KMS-11 (cell line): ENCODE measurements at regions not wholly inside any gene's neighbourhood (a gene's known extent, or its start where the extent isn't known, plus 50 kb on each side); places are given as distances from the start of the nearest gene placed in this dataset.

ENCODE experiments used
- H2AFZ ChIP-seq: fragments of 200-600 bp; sonication (generic); 2 replicates; pipeline ENCODE4 v1.6.1; 2016; ENCODE audit warnings: antibody characterized with exemption, mixed run types, low read depth
- H3K27ac ChIP-seq: fragments of 200-600 bp; sonication (generic); 2 replicates; pipeline ENCODE4 v1.6.1; 2016; ENCODE audit warnings: mild to moderate bottlenecking, mixed run types
- H3K27me3 ChIP-seq: fragments of 200-600 bp; sonication (generic); 2 replicates; pipeline ENCODE4 v1.6.1; 2017; ENCODE audit warnings: mild to moderate bottlenecking, low read depth, mixed run types, moderate library complexity; ENCODE audit not compliant: insufficient read depth
- H3K36me3 ChIP-seq: fragments of 200-600 bp; sonication (generic); 2 replicates; pipeline ENCODE4 v1.6.1; 2017; ENCODE audit warnings: mild to moderate bottlenecking, mixed run types; ENCODE audit not compliant: insufficient read depth
- H3K4me1 ChIP-seq: fragments of 200-600 bp; sonication (generic); 2 replicates; pipeline ENCODE4 v1.6.1; 2016; ENCODE audit warnings: mild to moderate bottlenecking, low read depth, mixed run types; ENCODE audit not compliant: poor library complexity, severe bottlenecking
- H3K4me2 ChIP-seq: fragments of 200-600 bp; sonication (generic); 2 replicates; pipeline ENCODE4 v1.7.0; 2016; ENCODE audit warnings: mild to moderate bottlenecking, mixed run types
- H3K4me3 ChIP-seq: fragments of 200-600 bp; sonication (generic); IDR thresholded peaks from 2 replicates; pipeline ENCODE4 v1.6.1; 2017; ENCODE audit warnings: low read depth, low read length, mixed read lengths; ENCODE audit not compliant: insufficient read depth
- H3K79me2 ChIP-seq: fragments of 200-600 bp; sonication (generic); 2 replicates; pipeline ENCODE4 v1.6.1; 2016; ENCODE audit warnings: low read depth, mixed run types; ENCODE audit not compliant: insufficient read depth
- H3K9ac ChIP-seq: fragments of 200-600 bp; sonication (generic); 2 replicates; pipeline ENCODE4 v1.6.1; 2016; ENCODE audit warnings: mild to moderate bottlenecking, mixed run types
- H4K20me1 ChIP-seq: fragments of 200-600 bp; sonication (generic); 2 replicates; pipeline ENCODE4 v1.6.1; 2016; ENCODE audit warnings: mild to moderate bottlenecking, mixed run types; ENCODE audit not compliant: insufficient read depth
- TF ChIP-seq, protein P1 (sequence below): fragments of 200-600 bp; sonication (generic); conservative IDR thresholded peaks from 2 replicates; pipeline ENCODE4 v1.6.1; 2017; ENCODE audit warnings: low read depth, mild to moderate bottlenecking, antibody characterized with exemption, low read length, moderate library complexity, mixed read lengths

DNA sequence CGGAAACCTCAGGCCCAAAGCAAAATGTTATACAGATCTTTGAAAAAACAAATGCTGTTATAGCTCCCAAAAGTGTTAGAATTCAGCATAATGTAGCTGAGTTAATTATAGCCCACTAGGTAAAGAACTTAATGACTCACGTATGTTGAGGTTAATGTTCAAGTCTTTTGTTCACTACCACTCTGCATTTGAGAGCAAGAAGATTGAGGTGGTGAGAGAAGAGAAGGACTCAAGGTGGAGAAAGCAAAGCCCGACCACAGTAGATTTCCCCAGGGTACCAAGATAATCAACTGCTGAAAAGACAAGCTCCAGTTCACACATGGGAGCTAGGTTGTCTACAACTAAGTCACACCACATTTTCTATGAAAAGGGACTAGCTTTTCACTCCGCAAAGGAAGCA is 480.2 kb downstream of the DTHD1 start:
- Histone ChIP-seq H3K79me2 (no peaks in the 10 kb centered on the region), H3K4me1 (no peaks in the 10 kb centered on the region), H2AFZ (no peak overlapping the region), H3K27me3 (no peaks in the 10 kb centered on the region), H4K20me1 (no peaks in the 10 kb centered on the region), H3K9ac (no peak overlapping the region), H3K36me3 (no peaks in the 10 kb centered on the region), H3K4me3 (no peak overlapping the region), H3K4me2 (no peak overlapping the region), H3K27ac (no peak overlapping the region)
- TF ChIP-seq, protein P1, sequence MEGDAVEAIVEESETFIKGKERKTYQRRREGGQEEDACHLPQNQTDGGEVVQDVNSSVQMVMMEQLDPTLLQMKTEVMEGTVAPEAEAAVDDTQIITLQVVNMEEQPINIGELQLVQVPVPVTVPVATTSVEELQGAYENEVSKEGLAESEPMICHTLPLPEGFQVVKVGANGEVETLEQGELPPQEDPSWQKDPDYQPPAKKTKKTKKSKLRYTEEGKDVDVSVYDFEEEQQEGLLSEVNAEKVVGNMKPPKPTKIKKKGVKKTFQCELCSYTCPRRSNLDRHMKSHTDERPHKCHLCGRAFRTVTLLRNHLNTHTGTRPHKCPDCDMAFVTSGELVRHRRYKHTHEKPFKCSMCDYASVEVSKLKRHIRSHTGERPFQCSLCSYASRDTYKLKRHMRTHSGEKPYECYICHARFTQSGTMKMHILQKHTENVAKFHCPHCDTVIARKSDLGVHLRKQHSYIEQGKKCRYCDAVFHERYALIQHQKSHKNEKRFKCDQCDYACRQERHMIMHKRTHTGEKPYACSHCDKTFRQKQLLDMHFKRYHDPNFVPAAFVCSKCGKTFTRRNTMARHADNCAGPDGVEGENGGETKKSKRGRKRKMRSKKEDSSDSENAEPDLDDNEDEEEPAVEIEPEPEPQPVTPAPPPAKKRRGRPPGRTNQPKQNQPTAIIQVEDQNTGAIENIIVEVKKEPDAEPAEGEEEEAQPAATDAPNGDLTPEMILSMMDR, result no peak

DNA sequence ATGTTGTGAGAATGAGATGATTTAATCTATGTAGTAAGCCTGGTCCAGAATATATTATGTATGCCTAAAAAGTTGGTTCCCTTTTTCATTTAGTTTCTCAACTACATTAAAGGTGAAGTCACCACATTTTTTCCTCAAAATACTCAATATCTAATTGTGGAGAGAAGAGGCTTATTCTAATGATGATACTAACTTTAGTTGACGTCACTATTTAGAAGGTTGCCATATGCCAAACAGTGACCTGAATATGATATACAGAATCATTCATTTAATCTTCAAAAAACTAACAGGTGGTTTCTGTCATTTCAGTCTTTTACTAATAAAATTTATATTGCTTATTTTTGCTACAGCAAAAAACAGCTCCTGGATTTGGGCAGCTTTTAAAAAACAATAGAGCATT is 480.7 kb upstream of the NWD2 start:
- no peaks in the 10 kb centered on the region for H3K79me2 ChIP-seq
- no peak overlapping the region for H3K9ac ChIP-seq
- no peak overlapping the region for H3K4me3 ChIP-seq
- H3K4me1 ChIP-seq, result no peaks in the 10 kb centered on the region
- TF ChIP-seq, protein P1, result no peak
- H2AFZ ChIP-seq, result no peak overlapping the region
- no peak overlapping the region for H3K27ac ChIP-seq
- H3K27me3 ChIP-seq, result no peaks in the 10 kb centered on the region
- no peaks in the 10 kb centered on the region for H4K20me1 ChIP-seq
- H3K4me2 ChIP-seq, result no peak overlapping the region
- H3K36me3 ChIP-seq, result no peaks in the 10 kb centered on the region

DNA sequence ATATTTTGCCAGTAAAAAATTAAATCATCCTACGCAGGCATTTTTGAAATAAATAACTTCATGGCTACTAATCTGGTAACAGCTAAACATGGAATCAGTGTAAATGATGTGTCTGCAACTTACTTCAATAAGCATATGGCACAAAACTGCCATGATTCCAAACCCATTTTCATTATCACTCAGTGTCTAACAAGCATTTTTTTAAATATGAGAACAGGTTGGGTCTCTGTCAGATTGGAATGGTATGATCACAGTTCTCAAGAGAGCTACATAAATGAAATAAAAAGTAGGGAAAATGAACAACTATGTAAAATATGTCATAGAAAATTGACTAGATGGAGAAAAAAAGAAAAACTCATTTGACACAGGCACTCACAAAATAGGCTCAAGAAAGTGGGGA is 476.9 kb upstream of the NWD2 start:
- Histone ChIP-seq H3K4me3 (no peak overlapping the region), H2AFZ (no peak overlapping the region), H3K36me3 (no peaks in the 10 kb centered on the region), H3K27me3 (no peaks in the 10 kb centered on the region), H3K27ac (no peak overlapping the region), H4K20me1 (no peaks in the 10 kb centered on the region), H3K4me1 (no peaks in the 10 kb centered on the region), H3K4me2 (no peak overlapping the region), H3K9ac (no peak overlapping the region), H3K79me2 (no peaks in the 10 kb centered on the region)
- TF ChIP-seq, protein P1, result no peak

DNA sequence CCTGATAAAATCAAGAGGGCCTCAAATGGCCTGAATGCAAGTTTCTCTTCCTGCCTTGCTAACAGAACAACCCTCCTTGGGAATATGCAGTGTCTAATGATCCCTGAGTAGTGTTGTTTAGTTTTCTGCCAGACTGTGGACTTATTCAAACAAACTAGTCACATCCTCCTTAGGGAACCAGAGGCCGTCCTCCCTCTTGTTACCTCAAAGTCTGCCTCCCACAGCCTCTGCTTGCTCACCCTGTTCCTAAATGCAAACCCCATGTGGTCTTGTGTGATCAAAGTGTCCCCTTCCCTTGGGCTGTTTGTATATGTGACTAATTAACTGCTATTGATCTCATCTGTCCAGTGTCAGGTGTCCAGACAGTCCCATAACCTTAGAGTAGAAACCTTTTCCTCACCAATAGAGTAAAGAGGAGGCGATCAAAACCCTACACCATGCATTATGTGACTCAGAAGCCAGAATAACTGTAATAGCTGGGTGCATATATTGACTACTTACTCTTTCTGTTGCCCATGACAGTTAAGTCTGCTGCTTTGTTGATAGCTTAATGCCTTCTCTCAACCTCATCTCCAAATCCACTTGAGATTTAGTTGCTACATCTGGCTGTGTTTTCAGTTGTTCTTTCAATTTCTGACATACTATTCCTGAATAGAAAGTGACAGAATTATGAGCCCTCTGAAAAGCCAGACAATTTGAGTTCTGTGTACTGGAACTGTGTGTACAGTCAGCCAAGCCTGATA is 473.0 kb upstream of the NWD2 start:
- TF ChIP-seq, protein P1, result no peak
- no peak overlapping the region for H3K27ac ChIP-seq
- H3K36me3 ChIP-seq, result no peaks in the 10 kb centered on the region
- H3K4me1 ChIP-seq, result no peaks in the 10 kb centered on the region
- no peaks in the 10 kb centered on the region for H3K79me2 ChIP-seq
- H3K27me3 ChIP-seq, result no peaks in the 10 kb centered on the region
- no peaks in the 10 kb centered on the region for H4K20me1 ChIP-seq
- no peak overlapping the region for H2AFZ ChIP-seq
- no peak overlapping the region for H3K4me2 ChIP-seq
- no peak overlapping the region for H3K4me3 ChIP-seq
- no peak overlapping the region for H3K9ac ChIP-seq
